NCI-H1436 (cell line): ENCODE measurements at regions not wholly inside any gene's neighbourhood (a gene's known extent, or its start where the extent isn't known, plus 50 kb on each side); places are given as distances from the start of the nearest gene placed in this dataset.

Source experiments
- DNase-seq: peaks from one replicate; lab custom pipeline; 2025; lab: John Stamatoyannopoulos, UW

- DNase-seq, result no peak
Observed at GRCh38 chr16:62652441-62653120, 616.3 kb upstream of the CDH8 start.

GRCh38 chr16:62648256-62648655 is 612.0 kb upstream of the CDH8 start:
- no peak for DNase-seq

DNA sequence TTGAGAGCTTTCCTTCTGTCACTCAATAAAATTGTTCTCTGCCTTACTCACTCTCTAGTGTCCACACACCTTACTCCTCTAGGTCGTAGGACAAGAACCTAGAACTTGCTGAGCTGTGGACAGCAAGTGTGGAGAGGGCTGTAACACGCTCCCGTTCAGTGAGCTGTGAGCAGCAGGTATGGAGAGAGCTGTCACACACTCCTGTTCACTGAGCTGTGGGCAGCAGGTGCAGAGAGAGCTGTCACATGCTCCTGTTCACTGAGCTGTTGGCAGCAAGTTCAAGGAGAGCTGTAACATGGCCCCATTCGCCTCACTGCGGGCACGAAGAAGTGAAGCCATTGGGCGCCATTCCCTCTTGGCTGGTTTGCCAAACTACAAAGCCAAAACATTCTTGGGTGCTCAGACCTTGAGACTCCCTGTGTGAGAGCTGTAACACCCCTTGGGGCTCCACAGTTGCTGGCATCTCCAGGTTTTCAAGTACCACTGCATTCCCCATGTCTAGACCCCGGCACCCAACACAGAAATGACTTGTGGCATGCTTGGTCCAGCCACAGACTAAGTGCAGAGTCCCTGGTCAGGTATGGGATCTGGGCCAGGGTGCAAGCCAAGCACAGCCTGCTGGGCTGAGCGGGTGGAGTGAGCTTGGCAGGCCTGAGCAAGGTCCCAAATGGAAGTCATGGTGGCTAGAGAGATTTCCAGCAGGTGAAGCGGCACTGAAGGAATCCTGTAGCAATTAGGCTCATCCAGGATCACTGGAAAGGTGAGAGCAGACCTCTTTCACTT is 608.0 kb upstream of the CDH8 start:
- no peak for DNase-seq

DNA sequence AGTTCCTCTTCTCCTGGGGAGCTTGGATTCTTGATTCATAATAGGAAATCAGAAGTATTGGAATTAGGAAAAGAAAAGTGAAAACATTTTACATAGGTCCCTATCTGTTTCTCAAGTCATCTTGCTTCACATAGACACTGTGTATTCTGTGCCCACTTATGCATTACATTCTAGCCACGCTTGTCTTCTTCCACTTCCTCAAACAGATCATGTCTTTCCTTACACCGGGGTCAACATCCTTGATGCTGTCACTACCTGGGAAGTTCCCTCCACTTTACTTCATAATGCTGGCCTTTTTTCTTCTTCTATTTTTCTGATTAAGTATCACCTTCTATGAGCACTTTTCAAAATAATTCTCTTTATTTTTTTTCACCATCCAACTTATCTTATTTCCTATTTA is 606.4 kb upstream of the CDH8 start:
- DNase-seq, result no peak

DNA sequence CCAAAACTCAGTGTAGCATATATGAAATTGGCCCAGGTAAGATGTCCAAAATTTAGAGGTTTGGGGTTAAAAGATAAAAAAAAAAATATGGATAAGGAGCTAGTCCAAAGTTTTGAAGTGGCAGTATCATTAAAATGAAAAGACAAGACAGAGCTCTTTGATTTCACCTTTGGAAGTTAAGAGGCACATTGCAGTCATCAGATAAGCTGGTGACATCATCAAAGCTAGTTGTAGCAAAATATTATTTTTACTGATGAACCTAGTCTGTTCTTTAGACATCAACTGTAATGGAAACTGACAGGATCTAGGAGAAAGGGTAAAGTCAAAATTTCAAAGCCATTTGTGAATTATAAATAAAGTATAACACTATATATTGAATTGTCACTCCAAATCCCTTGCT is 603.7 kb upstream of the CDH8 start:
- no peak for DNase-seq

GRCh38 chr16:62638964-62639870 is 603.0 kb upstream of the CDH8 start:
- no peak for DNase-seq

- DNase-seq, result no peak
Observed at GRCh38 chr16:62638324-62638911, 602.2 kb upstream of the CDH8 start.

DNA sequence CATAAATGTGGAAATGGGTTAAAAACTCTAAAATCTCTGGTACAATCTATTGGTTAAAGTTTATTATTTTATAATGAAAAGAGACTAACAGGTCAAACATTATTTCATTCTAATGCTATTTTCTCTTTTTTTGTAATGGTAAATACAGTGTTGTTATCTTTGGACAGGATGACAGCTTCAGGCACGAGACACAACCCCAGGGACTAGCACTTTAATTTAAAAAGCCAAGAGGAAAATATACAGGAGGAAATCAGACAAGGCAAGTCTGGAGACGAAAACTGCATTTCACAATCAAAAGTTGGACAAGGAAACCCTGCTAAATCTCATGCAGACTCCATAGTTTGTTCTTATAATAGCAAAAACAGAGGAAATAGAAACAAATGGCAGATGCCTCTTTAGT is 589.1 kb upstream of the CDH8 start:
- DNase-seq, result no peak

DNA sequence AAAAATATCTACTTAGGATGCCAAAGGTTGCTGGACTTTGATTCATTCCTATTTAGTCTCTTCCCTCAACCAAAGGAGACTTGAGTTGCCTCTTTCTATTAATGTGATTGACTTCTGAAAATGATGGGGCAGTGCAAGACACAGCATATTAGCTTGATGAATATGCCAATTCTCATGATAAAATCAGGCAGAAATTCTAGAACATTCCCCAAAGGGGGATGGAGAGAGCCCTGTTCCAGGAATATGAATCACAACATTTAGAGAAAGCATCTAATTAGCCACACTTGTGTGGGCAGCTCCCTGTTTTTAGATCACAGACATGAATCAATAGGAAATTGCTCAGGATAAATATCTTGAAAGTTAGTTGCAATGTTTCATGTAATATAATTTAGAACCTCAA is 584.0 kb upstream of the CDH8 start:
- no peak for DNase-seq

DNA sequence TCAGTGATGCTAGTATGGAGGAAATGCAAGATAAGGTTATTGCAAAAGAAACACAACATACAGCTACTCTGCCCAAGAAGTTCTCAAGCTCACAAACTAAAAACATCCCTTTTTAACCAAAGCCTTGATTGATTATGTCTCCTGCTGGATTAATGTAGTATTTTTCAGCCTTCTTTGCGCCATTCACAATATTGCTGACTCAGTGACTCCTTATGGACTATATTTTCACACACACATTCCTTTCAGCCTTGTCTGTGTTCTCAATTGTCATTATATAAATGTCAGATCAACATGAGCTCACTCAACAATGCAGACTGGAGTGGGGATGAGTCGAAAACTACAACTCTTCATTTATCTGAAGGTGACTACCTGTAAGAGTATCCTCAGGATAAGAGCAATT is 579.3 kb upstream of the CDH8 start:
- no peak for DNase-seq

DNA sequence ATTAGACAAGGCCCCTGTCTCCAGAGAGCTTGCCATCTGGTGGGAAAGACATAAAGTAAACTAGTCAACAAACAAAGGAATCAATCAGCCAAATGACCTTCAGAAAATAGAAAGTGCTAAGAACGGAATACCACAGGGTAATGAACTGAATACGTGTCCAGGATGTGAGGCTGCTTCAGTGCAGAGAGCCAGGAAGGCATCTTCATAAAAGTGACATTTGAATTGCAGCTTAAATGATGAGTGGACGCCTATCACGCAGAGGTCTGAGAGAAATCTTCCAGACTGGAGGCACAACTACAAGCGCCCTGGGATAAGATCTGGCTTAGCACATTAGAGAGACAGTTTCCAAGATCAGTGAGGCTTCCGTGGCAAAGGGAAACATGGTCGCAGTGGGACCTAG is 574.1 kb upstream of the CDH8 start:
- no peak for DNase-seq

GRCh38 chr16:62602790-62603189 is 566.6 kb upstream of the CDH8 start:
- DNase-seq, result no peak

DNA sequence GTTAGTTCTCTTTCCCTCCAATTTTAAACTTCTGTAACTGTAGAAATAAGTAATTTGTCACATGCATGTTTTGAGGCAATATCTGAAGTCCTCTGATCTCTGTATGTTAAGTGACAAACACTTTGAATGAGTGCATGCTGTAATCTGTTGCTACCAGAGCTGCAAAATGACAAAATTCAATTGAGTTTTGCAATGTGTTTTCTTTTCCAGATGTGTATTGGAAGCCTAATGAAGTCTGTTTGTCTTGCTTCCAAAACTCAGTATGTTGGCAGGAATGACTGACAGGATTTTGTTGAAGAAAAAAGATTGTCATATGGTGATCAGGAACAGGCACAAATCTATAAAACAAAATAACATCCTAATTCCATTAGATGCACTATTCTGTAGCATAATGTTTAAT is 561.6 kb upstream of the CDH8 start:
- no peak for DNase-seq

DNA sequence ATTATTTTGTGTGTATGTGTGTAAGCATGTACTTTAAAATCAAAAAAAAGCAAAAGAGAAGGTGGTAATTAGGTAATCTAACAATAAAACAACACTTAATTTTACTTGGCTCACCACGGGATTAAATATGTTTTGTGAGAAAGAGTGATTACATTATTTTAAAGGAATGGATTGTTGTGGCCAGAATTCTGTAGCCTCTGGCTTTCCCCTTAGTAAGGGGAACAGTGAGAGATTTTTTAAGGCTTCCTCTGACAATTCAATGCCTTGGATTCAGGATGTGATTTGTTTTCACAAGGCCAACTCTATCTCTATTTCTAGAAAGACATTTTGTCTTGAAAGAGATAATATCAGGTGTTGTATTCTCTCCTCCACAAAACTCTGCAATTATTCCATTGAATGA is 560.3 kb upstream of the CDH8 start:
- no peak for DNase-seq

- no peak for DNase-seq
Observed at GRCh38 chr16:62596125-62596524, 559.9 kb upstream of the CDH8 start.

DNA sequence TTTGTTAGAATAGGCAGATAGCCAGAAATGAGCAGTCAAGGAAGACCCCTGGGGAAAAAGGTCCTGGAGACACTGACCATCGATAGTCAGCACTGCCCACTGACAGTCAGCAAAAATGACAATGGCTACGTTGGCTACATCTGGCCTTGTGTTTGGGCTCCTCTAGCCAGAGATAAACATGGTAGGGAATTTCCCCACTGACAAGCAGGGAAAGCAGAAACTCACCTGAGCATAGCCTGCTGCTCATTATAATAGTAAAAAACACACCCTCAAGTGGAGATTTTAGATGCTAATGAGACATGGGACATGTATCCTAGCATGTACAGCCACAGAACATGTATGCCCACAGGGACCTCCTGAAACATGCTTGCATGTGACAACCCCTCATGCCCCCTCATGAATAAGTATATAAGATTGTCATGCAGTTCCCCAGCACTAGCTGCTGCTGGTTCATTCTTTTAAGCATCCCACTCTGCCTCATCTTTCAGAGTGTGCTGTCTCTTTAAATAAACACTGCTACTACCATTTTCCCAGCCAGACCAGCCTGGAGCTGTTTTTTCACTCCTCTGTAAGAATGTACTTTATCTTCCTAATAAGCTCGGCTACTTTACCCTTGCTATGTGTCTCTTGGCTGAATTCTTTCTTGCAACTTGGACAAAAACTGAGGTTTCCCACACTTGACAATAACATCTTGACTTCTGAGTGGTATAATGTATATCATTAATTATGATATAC is 550.1 kb upstream of the CDH8 start:
- no peak for DNase-seq

GRCh38 chr16:62585041-62585545 is 548.9 kb upstream of the CDH8 start:
- DNase-seq, result no peak

DNA sequence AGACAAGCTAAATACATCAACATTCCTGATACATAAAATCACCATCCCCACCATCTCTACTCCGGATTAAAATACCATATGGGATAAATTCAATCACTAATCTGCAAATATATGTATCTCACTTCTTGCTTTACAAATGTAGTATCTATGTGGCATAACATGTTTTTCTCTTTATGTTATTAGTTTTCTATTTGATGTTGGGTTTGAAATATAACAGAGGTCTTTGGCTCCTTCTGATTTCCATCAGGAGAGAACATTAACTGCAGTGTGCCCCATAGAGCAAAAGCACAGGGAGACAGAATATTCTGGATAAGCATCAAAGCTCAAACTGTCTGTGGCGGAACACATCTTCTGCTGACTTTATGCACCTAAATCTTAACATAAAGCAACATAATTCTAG is 547.2 kb upstream of the CDH8 start:
- DNase-seq, result no peak

- DNase-seq, result no peak
Observed at GRCh38 chr16:62573466-62573865, 537.2 kb upstream of the CDH8 start.

GRCh38 chr16:62568926-62569325 is 532.7 kb upstream of the CDH8 start:
- DNase-seq, result no peak

DNA sequence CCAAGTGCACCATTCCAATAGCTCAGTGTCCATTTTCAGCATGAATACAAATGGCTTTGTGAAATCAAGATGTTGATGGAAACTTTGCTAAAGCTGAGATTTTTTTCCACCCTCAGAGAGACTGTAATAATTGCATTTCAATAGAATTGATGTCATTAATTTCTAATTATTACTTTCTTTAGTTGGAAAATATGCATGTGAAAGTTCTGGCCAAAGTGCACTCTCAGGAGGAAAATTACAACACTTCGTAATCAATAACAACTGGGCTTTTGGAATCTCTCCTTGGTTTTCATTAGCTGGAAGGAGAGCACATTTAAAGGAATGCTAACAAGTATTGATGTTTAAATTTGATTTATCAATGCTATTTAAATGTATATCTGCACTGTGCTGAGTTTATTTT is 529.5 kb upstream of the CDH8 start:
- no peak for DNase-seq

GRCh38 chr16:62564291-62564690 is 528.1 kb upstream of the CDH8 start:
- no peak for DNase-seq
